ENCODE measurements at regions not wholly inside any gene's neighbourhood (a gene's known extent, or its start where the extent isn't known, plus 50 kb on each side); places are given as distances from the start of the nearest gene placed in this dataset.

DNA sequence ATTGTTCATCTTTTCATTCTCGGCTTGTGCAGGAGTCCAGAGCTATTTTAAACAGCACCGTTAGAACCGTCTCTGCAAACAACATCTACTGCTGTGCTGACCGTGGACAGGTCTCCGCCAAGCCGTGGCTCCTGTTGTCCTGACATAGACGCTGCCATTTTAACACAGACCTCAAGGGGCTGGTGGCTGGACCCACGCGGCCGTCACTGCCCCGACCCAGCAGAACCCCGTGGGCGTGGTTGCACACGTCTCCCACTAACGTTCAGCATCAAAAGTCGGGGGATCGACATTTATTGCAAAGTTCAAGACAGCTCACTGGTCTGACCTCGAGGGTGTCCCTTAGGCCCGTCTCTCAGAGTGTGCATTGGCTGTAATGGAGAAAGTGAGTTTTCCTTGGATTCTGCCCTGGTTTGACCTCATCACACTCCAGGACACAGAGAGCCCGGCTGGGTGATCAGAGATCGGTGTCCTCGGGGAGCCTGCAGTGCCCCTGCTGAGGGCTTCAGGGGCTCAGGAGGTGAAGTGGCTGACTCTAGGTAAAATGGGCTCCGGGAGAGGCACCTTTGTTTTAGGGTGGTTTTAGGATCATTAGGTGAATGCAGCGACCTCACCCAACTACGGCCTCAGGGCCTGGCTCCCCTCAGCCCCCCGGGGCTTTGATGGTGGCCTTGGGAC, 363.2 kb downstream of the THBS2 start:
- DNase-seq (ENCODE audit: low spot score in 2 of 2) (no peak), FAIRE-seq (no peak)

- FAIRE-seq = no peak
- DNase-seq (ENCODE audit: low spot score in 2 of 2) = no peak
These were observed 364.8 kb downstream of the THBS2 start for GRCh38 chr6:168888786-168889345.

DNA sequence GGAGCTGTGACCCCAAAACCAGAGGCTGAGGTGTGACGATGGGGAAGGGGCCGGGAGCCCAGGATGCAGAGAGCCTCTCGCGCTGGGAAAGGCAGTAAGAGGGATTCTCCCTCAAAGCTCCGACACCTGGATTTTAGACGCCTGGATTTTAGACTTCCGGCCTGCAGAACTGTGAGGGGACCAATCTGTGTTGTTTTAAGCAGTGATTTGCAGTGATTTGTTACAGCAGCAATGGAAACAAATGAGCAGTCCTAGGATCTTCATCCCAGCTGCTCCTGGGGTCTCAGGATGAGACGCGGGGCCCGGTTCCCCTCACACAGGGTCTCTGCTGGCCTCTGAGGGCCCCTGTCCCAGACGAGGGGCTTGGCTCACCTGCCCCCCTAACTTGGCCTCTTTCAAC, 365.5 kb downstream of the THBS2 start:
- DNase-seq (ENCODE audit: low spot score in 2 of 2) = no peak
- FAIRE-seq = no peak

GRCh38 chr6:168887621-168888020, 366.0 kb downstream of the THBS2 start:
- no peak for DNase-seq (ENCODE audit: low spot score in 2 of 2)

DNA sequence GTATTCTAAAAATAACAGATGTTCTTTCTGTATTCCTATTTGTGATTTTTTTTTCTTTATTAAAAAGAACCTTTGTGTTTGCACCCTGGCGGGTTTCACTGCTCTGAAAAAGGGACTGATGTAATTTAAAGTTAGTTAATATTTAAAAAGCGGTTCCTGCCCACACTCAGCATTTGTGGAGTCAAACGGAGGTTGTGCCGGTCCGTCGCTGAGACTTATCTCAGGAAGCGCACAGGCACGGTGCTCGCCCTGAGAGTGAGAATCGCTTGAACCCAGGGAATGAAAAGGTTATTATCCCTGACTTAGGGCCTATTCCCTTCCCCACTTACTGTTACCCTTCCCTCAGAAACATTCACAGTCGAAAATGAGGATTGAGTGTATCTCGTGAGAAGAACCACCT, 366.7 kb downstream of the THBS2 start:
- no peak for DNase-seq (ENCODE audit: low spot score in 2 of 2)
- no peak for FAIRE-seq

More at GRCh38 chr6:168887621-168888020, 366.0 kb downstream of the THBS2 start:
- no peak for FAIRE-seq

GRCh38 chr6:168885751-168886742, 367.6 kb downstream of the THBS2 start:
- FAIRE-seq (no peak), DNase-seq (ENCODE audit: low spot score in 2 of 2) (no peak)

GRCh38 chr6:168885196-168885595, 368.4 kb downstream of the THBS2 start:
- peak in 1 of 2 donors; percentile 33 for DNase-seq (ENCODE audit: low spot score in 2 of 2)
- FAIRE-seq = no peak

GRCh38 chr6:168884646-168885086, 369.0 kb downstream of the THBS2 start:
- no peak for FAIRE-seq
- peak; percentile 87 to 90 for DNase-seq (ENCODE audit: low spot score in 2 of 2)

DNA sequence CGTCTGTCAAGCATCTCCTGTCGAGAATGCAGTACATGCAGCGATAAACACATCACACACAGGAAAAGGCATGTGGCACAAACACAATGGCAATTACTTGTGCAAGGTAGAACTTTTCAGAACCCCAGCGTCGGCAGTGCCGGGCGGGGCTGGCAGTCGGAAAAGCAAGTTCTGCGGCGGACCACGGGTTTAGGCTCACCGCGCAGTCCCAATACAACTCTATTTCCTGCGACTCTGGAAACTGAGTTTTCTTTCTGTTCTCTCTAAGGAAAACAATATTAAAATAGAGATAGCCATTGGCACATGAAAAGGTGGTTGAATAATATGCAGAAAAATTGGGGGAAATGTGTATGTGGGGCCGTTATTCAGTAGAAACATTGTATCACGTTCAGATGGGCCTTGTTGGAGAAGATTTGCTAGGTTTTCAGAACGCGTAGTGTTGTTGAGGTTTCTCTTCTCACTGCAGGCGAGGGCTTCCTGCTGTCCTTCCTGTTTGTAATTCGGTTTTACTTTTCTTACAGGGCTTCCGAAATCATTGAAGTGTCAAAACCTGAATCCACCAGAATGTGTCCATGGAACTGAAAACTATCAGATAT, 369.5 kb downstream of the THBS2 start:
- DNase-seq (ENCODE audit: low spot score in 2 of 2) (no peak), FAIRE-seq (no peak)

GRCh38 chr6:168883410-168884049, 370.1 kb downstream of the THBS2 start:
- FAIRE-seq = no peak

GRCh38 chr6:168880271-168880670, 373.4 kb downstream of the THBS2 start:
- no peak for FAIRE-seq
- no peak for DNase-seq (ENCODE audit: low spot score in 2 of 2)

More at GRCh38 chr6:168883410-168884049, 370.1 kb downstream of the THBS2 start:
- DNase-seq (ENCODE audit: low spot score in 2 of 2) = no peak

GRCh38 chr6:168877821-168878282, 375.8 kb downstream of the THBS2 start:
- FAIRE-seq = no peak
- no peak for DNase-seq (ENCODE audit: low spot score in 2 of 2)

DNA sequence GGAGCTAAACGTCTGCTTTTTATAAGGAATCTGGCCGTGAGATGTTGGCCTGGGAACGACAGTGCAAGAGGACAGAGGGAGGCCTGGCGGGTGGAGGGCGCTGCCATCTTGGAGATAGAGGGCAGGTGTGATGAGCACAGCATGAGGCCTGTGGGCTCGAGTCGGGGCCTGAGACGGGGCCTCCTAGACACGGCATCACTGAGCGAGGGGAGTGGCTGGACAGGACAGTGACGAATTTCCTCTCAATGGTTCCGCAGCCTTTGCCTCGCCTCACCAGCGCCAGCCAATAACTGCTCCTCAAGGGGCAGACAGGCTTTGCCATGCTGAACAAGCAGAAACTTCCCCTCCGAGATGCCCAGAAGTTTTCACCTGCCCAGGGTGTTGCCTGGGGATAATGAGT, 376.7 kb downstream of the THBS2 start:
- no peak for FAIRE-seq

DNA sequence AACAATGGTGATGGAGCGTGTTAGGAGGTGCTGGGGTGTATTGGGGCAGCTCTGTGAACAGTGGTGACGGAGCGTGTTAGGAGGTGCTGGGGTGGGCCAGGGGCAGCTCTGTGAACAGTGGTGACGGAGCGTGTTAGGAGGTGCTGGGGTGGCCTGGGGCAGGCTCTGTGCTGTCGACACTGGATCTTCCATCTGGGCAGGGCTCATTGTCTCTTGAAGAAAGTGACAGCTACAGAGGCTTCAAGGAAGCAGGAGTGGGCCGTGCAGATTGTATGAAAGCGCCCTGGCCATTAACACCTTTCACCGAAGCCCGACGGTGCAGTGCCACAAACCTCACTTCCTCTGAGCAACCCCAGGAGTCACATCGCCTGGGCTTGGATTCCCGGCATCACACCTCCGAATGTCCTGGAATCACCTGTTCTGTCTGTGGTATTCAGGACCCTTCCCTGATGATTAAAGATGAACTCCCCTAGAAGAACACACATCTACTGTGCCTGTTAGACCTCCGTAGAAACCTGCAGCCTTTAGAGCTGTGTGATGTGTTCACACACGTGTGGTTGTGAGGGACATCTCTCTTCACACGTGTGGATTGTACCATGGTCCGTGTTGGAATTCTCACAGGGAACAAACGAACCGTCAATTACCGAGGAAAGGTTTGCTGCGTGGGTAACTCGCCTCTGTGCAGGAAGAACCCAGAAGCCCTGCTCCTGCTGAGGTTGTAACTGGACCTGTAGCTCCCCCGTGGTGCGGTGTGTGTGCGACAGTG, 377.7 kb downstream of the THBS2 start:
- FAIRE-seq = no peak
- DNase-seq (ENCODE audit: low spot score in 2 of 2) = no peak

More for the DNA sequence above, 376.7 kb downstream of the THBS2 start:
- no peak for DNase-seq (ENCODE audit: low spot score in 2 of 2)

GRCh38 chr6:168874637-168875036, 379.0 kb downstream of the THBS2 start:
- no peak for DNase-seq (ENCODE audit: low spot score in 2 of 2)
- no peak for FAIRE-seq

GRCh38 chr6:168873278-168874190, 380.1 kb downstream of the THBS2 start:
- DNase-seq (ENCODE audit: low spot score in 2 of 2) = no peak
- FAIRE-seq = no peak

- no peak for DNase-seq (ENCODE audit: low spot score in 2 of 2)
- no peak for FAIRE-seq
These were observed 381.9 kb downstream of the THBS2 start for GRCh38 chr6:168871642-168872315.

- FAIRE-seq (no peak), DNase-seq (ENCODE audit: low spot score in 2 of 2) (no peak)
These were observed 382.7 kb downstream of the THBS2 start for GRCh38 chr6:168870982-168871381.

Data from frontal cortex (tissue), 3 donors.